ENCODE measurements at regions not wholly inside any gene's neighbourhood (a gene's known extent, or its start where the extent isn't known, plus 50 kb on each side); places are given as distances from the start of the nearest gene placed in this dataset.

DNA sequence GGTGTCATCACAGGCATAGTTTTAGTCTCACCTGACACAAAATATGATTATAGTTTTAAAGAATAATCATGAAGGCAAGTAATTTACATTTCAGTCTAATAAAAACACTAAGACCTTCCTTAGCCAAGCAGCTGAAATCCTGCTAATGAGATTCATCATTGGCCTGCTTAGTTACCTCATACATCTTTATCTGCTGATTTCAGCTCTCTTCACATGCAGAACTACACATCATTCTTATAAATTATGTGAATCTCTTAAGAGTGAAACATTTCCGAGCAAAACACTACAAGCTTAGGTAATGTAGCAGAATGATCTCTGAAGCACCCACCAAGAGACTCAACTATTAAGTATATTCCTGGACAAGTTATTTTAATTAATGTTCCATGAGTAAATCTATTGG is 198.1 kb downstream of the DPY19L2 start:
- H3K36me3 Mint-ChIP-seq (ENCODE audit: insufficient read depth, unreplicated experiment): no peaks in the 10 kb centered on the region
- DNase-seq: no peak
- Histone ChIP-seq H3K36me3 (ENCODE audit: control insufficient read depth, insufficient read depth, low read length) (no peaks in the 10 kb centered on the region), H3K27me3 (replicated peaks; ENCODE audit: control insufficient read depth, insufficient read depth, low read length) (no peaks in the 10 kb centered on the region), H3K4me1 (no peaks in the 10 kb centered on the region), H3K9me3 (no peaks in the 10 kb centered on the region), H3K4me3 (ENCODE audit: low read depth, low read length) (no peak overlapping the region)
- no peak overlapping the region for H3K4me3 Mint-ChIP-seq (ENCODE audit: unreplicated experiment)
- H3K27ac Mint-ChIP-seq (ENCODE audit: unreplicated experiment): no peak overlapping the region
- intact Hi-C loops (cut with micrococcal nuclease; ENCODE audit: unreplicated experiment): no loop called here
- no TSS peak for BruUV-seq (replicated peaks)
- no peaks in the 10 kb centered on the region for H3K4me1 Mint-ChIP-seq (ENCODE audit: low read depth, unreplicated experiment)
- peaks cover 6% of the 10 kb centered on the region for H3K27me3 Mint-ChIP-seq (ENCODE audit: insufficient read depth, unreplicated experiment)
- POLR2A ChIA-PET: no interaction called here
- CTCF ChIA-PET: no interaction called here
- TF ChIP-seq, protein P1, sequence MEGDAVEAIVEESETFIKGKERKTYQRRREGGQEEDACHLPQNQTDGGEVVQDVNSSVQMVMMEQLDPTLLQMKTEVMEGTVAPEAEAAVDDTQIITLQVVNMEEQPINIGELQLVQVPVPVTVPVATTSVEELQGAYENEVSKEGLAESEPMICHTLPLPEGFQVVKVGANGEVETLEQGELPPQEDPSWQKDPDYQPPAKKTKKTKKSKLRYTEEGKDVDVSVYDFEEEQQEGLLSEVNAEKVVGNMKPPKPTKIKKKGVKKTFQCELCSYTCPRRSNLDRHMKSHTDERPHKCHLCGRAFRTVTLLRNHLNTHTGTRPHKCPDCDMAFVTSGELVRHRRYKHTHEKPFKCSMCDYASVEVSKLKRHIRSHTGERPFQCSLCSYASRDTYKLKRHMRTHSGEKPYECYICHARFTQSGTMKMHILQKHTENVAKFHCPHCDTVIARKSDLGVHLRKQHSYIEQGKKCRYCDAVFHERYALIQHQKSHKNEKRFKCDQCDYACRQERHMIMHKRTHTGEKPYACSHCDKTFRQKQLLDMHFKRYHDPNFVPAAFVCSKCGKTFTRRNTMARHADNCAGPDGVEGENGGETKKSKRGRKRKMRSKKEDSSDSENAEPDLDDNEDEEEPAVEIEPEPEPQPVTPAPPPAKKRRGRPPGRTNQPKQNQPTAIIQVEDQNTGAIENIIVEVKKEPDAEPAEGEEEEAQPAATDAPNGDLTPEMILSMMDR (IDR thresholded peaks at IDR 0.05; ENCODE audit: insufficient read depth in 1 of 2, low read depth in 1 of 2, low read length in 1 of 2, severe bottlenecking in 1 of 2, unreplicated experiment in 1 of 2): no peak
- no peaks in the 10 kb centered on the region for H3K9me3 Mint-ChIP-seq (ENCODE audit: unreplicated experiment)

DNA sequence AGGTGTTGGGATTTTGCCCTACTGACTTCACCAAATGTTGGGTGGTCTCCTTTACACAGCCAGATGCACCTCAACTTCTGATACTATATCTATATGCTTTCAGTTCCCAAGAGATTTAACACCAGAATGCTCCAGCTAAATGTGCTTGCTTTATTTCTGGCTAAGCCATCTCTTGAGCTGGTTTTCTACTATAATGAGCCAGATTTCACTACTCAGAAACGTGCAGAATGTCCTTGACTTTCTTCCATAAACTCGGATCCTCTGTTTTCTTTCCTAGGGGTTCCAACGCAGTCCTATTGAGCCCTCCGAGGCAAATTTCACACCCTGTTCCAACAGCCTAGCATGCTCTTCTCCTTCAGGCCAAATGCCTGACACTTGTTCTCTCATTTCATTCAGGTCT is 200.3 kb downstream of the DPY19L2 start:
- Mint-ChIP-seq H3K4me3 (ENCODE audit: unreplicated experiment) (no peak overlapping the region), H3K4me1 (ENCODE audit: low read depth, unreplicated experiment) (no peaks in the 10 kb centered on the region), H3K36me3 (ENCODE audit: insufficient read depth, unreplicated experiment) (no peaks in the 10 kb centered on the region), H3K27me3 (ENCODE audit: insufficient read depth, unreplicated experiment) (peaks cover 3% of the 10 kb centered on the region), H3K27ac (ENCODE audit: unreplicated experiment) (no peak overlapping the region), H3K9me3 (ENCODE audit: unreplicated experiment) (no peaks in the 10 kb centered on the region)
- TF ChIP-seq, protein P1 (IDR thresholded peaks at IDR 0.05; ENCODE audit: insufficient read depth in 1 of 2, low read depth in 1 of 2, low read length in 1 of 2, severe bottlenecking in 1 of 2, unreplicated experiment in 1 of 2): no peak
- ChIA-PET POLR2A (no interaction called here), CTCF (no interaction called here)
- no peak overlapping the region for H3K4me3 ChIP-seq (ENCODE audit: low read depth, low read length)
- no peaks in the 10 kb centered on the region for H3K4me1 ChIP-seq
- H3K36me3 ChIP-seq (ENCODE audit: control insufficient read depth, insufficient read depth, low read length): no peaks in the 10 kb centered on the region
- intact Hi-C loops (cut with micrococcal nuclease; ENCODE audit: unreplicated experiment): no loop called here
- DNase-seq: no peak
- no peaks in the 10 kb centered on the region for H3K9me3 ChIP-seq
- BruUV-seq (replicated peaks): no TSS peak
- no peaks in the 10 kb centered on the region for H3K27me3 ChIP-seq (replicated peaks; ENCODE audit: control insufficient read depth, insufficient read depth, low read length)

DNA sequence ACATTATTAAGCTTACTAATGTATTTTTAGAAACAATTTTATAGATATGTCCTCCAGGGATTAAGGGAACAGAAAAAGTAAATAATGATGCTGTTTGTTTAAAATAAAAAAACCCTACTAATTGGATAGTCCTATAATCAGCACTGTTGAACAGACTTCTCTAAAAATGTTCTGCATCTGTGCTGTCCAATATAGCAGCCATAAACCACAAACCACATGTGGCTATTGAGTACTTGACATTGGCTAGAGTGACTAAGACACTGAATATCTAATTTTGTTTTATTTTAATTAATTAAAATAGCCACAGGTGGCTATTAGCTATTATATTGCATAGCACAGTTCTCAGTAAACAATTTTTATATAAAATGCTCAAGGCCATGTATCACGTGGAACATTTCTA is 210.4 kb downstream of the DPY19L2 start:
- POLR2A ChIA-PET: no interaction called here
- no peaks in the 10 kb centered on the region; the same call in 1 of the 2 replicates for H3K9me3 ChIP-seq
- CTCF ChIA-PET: no interaction called here
- no peak overlapping the region for H3K4me3 ChIP-seq (ENCODE audit: low read depth, low read length)
- H3K27me3 ChIP-seq (replicated peaks; ENCODE audit: control insufficient read depth, insufficient read depth, low read length): no peaks in the 10 kb centered on the region
- TF ChIP-seq, protein P1 (IDR thresholded peaks at IDR 0.05; ENCODE audit: insufficient read depth in 1 of 2, low read depth in 1 of 2, low read length in 1 of 2, severe bottlenecking in 1 of 2, unreplicated experiment in 1 of 2): no peak
- no peaks in the 10 kb centered on the region for H3K9me3 Mint-ChIP-seq (ENCODE audit: unreplicated experiment)
- intact Hi-C loops (cut with micrococcal nuclease; ENCODE audit: unreplicated experiment): no loop called here
- H3K27ac Mint-ChIP-seq (ENCODE audit: unreplicated experiment): no peak overlapping the region
- H3K27me3 Mint-ChIP-seq (ENCODE audit: insufficient read depth, unreplicated experiment): peaks cover 4% of the 10 kb centered on the region
- H3K4me1 ChIP-seq: no peaks in the 10 kb centered on the region
- no peaks in the 10 kb centered on the region for H3K36me3 ChIP-seq (ENCODE audit: control insufficient read depth, insufficient read depth, low read length)
- no peak overlapping the region for H3K4me3 Mint-ChIP-seq (ENCODE audit: unreplicated experiment)
- no peaks in the 10 kb centered on the region for H3K4me1 Mint-ChIP-seq (ENCODE audit: low read depth, unreplicated experiment)
- H3K36me3 Mint-ChIP-seq (ENCODE audit: insufficient read depth, unreplicated experiment): no peaks in the 10 kb centered on the region
- DNase-seq: no peak
- BruUV-seq (replicated peaks): no TSS peak

All from Caco-2 (cell line).